ENCODE measurements at regions not wholly inside any gene's neighbourhood (a gene's known extent, or its start where the extent isn't known, plus 50 kb on each side); places are given as distances from the start of the nearest gene placed in this dataset.
"Not testable (repeated sequence)": the region's sequence is repeated elsewhere in the genome, so short reads cannot be mapped to it uniquely, and the experiment has no call there.

DNA sequence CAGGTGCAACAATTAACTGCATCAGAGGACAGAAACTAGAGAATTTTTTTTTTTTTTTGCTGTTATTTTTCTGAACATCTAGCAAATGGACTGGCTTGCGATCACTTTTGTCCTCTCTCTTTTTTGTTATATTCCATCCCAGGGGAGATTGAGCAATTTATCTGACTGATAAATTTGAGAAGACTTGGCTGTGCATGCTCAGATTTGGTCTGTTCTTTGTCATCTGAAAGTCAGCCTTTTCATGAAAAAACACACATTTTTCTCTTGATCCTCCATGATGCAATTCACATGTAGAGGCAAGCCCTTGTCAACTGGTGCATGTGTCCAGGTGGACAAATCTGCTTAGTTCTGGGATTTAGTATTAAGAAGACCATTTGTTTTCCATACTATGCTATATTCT, 309.3 kb downstream of the LRRC3B start:
- Histone ChIP-seq H3K4me3 (ENCODE audit: low read depth, low read length, poor library complexity, severe bottlenecking) (no peak overlapping the region), H3K4me1 (ENCODE audit: insufficient read depth, low read length, poor library complexity, severe bottlenecking) (no peaks in the 10 kb centered on the region), H4K20me1 (ENCODE audit: insufficient read depth, low read length) (no peaks in the 10 kb centered on the region), H3K4me2 (ENCODE audit: low read length) (no peak overlapping the region), H3K9me2 (ENCODE audit: insufficient read depth, low read length) (no peaks in the 10 kb centered on the region), H2AFZ (ENCODE audit: low read length) (no peak overlapping the region), H3K27ac (ENCODE audit: low read depth, low read length, poor library complexity, severe bottlenecking) (no peak overlapping the region), H3K9me3 (ENCODE audit: low read length) (no peaks in the 10 kb centered on the region), H3K36me3 (ENCODE audit: insufficient read depth, low read length) (no peaks in the 10 kb centered on the region), H3K79me2 (ENCODE audit: insufficient read depth, low read depth, low read length) (no peaks in the 10 kb centered on the region)
- CTCF ChIA-PET (ENCODE audit: unreplicated experiment), result no interaction called here
- no TSS peak for BruUV-seq (replicated peaks)
- no peak for TF ChIP-seq EZH2phosphoT487 (IDR thresholded peaks at IDR 0.05; ENCODE audit: borderline replicate concordance, low read depth, low read length)
- TF ChIP-seq, protein P1, sequence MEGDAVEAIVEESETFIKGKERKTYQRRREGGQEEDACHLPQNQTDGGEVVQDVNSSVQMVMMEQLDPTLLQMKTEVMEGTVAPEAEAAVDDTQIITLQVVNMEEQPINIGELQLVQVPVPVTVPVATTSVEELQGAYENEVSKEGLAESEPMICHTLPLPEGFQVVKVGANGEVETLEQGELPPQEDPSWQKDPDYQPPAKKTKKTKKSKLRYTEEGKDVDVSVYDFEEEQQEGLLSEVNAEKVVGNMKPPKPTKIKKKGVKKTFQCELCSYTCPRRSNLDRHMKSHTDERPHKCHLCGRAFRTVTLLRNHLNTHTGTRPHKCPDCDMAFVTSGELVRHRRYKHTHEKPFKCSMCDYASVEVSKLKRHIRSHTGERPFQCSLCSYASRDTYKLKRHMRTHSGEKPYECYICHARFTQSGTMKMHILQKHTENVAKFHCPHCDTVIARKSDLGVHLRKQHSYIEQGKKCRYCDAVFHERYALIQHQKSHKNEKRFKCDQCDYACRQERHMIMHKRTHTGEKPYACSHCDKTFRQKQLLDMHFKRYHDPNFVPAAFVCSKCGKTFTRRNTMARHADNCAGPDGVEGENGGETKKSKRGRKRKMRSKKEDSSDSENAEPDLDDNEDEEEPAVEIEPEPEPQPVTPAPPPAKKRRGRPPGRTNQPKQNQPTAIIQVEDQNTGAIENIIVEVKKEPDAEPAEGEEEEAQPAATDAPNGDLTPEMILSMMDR (conservative IDR thresholded peaks at IDR 0.05; ENCODE audit: low read length), result no peak
- DNase-seq (ENCODE audit: low spot score), result no peak
- intact Hi-C loops (cut with micrococcal nuclease; ENCODE audit: unreplicated experiment), result no loop called here
- POLR2A ChIA-PET, result no interaction called here

DNA sequence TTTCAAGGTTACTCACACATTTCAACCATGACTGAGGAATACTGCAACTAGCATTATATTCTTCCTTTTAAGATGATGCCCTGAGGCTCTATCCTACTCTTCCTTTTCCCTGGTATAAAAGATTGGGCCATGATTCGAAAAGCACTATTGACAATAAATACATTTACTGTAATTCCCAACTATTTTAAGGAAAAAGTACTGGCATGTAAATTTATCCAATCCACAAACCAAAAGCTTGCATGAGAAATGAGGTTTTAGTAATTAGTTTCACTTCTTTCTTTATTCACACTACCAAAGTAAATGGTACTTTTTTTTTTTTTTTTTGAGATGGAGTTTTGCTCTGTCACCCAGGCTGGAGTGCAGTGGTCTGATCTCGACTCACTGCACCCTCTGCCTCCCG, 310.2 kb downstream of the LRRC3B start:
- Histone ChIP-seq H3K4me2 (ENCODE audit: low read length) (no peak overlapping the region), H2AFZ (ENCODE audit: low read length) (no peak overlapping the region), H3K79me2 (ENCODE audit: insufficient read depth, low read depth, low read length) (no peaks in the 10 kb centered on the region), H3K36me3 (ENCODE audit: insufficient read depth, low read length) (no peaks in the 10 kb centered on the region), H3K4me1 (ENCODE audit: insufficient read depth, low read length, poor library complexity, severe bottlenecking) (no peaks in the 10 kb centered on the region), H3K9me2 (ENCODE audit: insufficient read depth, low read length) (no peaks in the 10 kb centered on the region), H4K20me1 (ENCODE audit: insufficient read depth, low read length) (no peaks in the 10 kb centered on the region), H3K27ac (ENCODE audit: low read depth, low read length, poor library complexity, severe bottlenecking) (no peak overlapping the region), H3K9me3 (ENCODE audit: low read length) (no peaks in the 10 kb centered on the region), H3K4me3 (ENCODE audit: low read depth, low read length, poor library complexity, severe bottlenecking) (no peak overlapping the region)
- no peak for DNase-seq (ENCODE audit: low spot score)
- TF ChIP-seq, protein P1 (conservative IDR thresholded peaks at IDR 0.05; ENCODE audit: low read length), result no peak
- no peak for TF ChIP-seq EZH2phosphoT487 (IDR thresholded peaks at IDR 0.05; ENCODE audit: borderline replicate concordance, low read depth, low read length)
- BruUV-seq (replicated peaks), result no TSS peak
- ChIA-PET POLR2A (interaction anchor here (0.6 kb wide), 2 partner anchors 97 to 383 kb away, joined by 3 read pairs; no protein-coding TSS in a partner anchor), CTCF (ENCODE audit: unreplicated experiment) (no interaction called here)
- intact Hi-C loops (cut with micrococcal nuclease; ENCODE audit: unreplicated experiment), result no loop called here

DNA sequence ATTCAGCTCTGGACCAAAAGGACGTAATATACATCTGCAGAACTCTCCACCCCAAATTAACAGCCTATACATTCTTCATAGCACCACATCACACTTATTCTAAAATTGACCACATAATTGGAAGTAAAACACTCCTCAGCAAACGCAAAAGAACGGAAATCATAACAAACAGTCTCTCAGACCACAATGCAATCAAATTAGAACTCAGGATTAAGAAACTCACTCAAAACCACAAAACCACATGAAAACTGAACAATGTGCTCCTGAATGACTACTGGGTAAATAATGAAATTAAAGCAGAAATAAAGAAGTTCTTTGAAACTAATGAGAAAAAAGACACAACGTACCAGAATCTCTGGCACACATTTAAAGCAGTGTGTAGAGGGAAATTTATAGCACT, 322.9 kb downstream of the LRRC3B start:
- H3K79me2 ChIP-seq (ENCODE audit: insufficient read depth, low read depth, low read length); POLR2A ChIA-PET; H3K9me3 ChIP-seq (ENCODE audit: low read length); H3K4me1 ChIP-seq (ENCODE audit: insufficient read depth, low read length, poor library complexity, severe bottlenecking); H3K36me3 ChIP-seq (ENCODE audit: insufficient read depth, low read length); H3K4me2 ChIP-seq (ENCODE audit: low read length); H3K9me2 ChIP-seq (ENCODE audit: insufficient read depth, low read length); H3K27ac ChIP-seq (ENCODE audit: low read depth, low read length, poor library complexity, severe bottlenecking); CTCF ChIA-PET (ENCODE audit: unreplicated experiment); H2AFZ ChIP-seq (ENCODE audit: low read length); H3K4me3 ChIP-seq (ENCODE audit: low read depth, low read length, poor library complexity, severe bottlenecking); BruUV-seq (replicated peaks); intact Hi-C loops (cut with micrococcal nuclease; ENCODE audit: unreplicated experiment); DNase-seq (ENCODE audit: low spot score); H4K20me1 ChIP-seq (ENCODE audit: insufficient read depth, low read length): not testable (repeated sequence)

Data from OCI-LY7 (cell line).